ENCODE measurements at regions not wholly inside any gene's neighbourhood (a gene's known extent, or its start where the extent isn't known, plus 50 kb on each side); places are given as distances from the start of the nearest gene placed in this dataset.

DNA sequence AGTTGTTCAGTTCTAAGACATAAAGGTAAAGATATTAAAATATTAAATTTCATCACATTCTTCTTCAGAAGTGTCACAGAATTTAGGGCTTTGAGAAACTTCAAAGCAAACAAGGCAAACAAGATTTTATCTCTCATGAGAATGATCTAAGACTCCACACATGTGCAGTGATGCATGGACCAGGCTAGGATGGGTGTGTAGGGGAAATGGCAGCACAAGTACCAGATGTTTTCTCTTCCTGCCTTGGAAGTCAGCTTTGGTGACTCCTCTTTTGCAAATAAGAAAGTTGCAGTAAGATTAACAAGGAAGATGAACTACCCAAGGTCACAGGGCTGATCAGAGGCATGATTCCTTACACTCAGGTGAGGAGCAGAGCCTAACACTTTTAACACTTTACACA, 163.8 kb upstream of the LMNTD1 start:
- TF ChIP-seq POLR2AphosphoS5 (IDR thresholded peaks at IDR 0.05) (no peak), EP300 (IDR thresholded peaks at IDR 0.05) (no peak), POLR2A (IDR thresholded peaks at IDR 0.05; ENCODE audit: low read depth) (no peak)
- TF ChIP-seq, protein P1, sequence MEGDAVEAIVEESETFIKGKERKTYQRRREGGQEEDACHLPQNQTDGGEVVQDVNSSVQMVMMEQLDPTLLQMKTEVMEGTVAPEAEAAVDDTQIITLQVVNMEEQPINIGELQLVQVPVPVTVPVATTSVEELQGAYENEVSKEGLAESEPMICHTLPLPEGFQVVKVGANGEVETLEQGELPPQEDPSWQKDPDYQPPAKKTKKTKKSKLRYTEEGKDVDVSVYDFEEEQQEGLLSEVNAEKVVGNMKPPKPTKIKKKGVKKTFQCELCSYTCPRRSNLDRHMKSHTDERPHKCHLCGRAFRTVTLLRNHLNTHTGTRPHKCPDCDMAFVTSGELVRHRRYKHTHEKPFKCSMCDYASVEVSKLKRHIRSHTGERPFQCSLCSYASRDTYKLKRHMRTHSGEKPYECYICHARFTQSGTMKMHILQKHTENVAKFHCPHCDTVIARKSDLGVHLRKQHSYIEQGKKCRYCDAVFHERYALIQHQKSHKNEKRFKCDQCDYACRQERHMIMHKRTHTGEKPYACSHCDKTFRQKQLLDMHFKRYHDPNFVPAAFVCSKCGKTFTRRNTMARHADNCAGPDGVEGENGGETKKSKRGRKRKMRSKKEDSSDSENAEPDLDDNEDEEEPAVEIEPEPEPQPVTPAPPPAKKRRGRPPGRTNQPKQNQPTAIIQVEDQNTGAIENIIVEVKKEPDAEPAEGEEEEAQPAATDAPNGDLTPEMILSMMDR (IDR thresholded peaks at IDR 0.05) = no peak

All from esophagus muscularis mucosa (tissue), 4 donors.